Ishikawa (cell line): ENCODE measurements at regions not wholly inside any gene's neighbourhood (a gene's known extent, or its start where the extent isn't known, plus 50 kb on each side); places are given as distances from the start of the nearest gene placed in this dataset.

Source experiments
- CEBPB ChIP-seq: IDR thresholded peaks from 2 replicates; pipeline ENCODE4 v1.6.1; 2012
- CREB1 ChIP-seq: IDR thresholded peaks from 2 replicates; pipeline ENCODE4 v1.6.1; 2012; ENCODE audit warnings: low read depth
- EGR1 ChIP-seq: IDR thresholded peaks from 2 replicates; pipeline ENCODE4 v1.6.1; 2012
- EP300 ChIP-seq: IDR thresholded peaks from 2 replicates; pipeline ENCODE4 v1.6.1; 2012; ENCODE audit warnings: borderline replicate concordance
- FOXM1 ChIP-seq: IDR thresholded peaks from 2 replicates; pipeline ENCODE4 v1.6.1; 2012; ENCODE audit warnings: low read depth, borderline replicate concordance
- NFIC ChIP-seq: IDR thresholded peaks from 2 replicates; pipeline ENCODE4 v1.6.1; 2012
- RAD21 ChIP-seq: IDR thresholded peaks from 2 replicates; pipeline ENCODE4 v1.6.1; 2012; ENCODE audit warnings: low read depth
- TAF1 ChIP-seq: IDR thresholded peaks from 2 replicates; pipeline ENCODE4 v1.6.1; 2012; ENCODE audit warnings: low read depth, mild to moderate bottlenecking
- TCF12 ChIP-seq: IDR thresholded peaks from 2 replicates; pipeline ENCODE4 v1.6.1; 2012; ENCODE audit warnings: low read depth
- TEAD4 ChIP-seq: IDR thresholded peaks from 2 replicates; pipeline ENCODE4 v1.6.1; 2012
- USF1 ChIP-seq: IDR thresholded peaks from 2 replicates; pipeline ENCODE4 v1.6.1; 2012
- YY1 ChIP-seq: IDR thresholded peaks from 2 replicates; pipeline ENCODE4 v1.6.1; 2012; ENCODE audit warnings: low read depth
- ZBTB7A ChIP-seq: IDR thresholded peaks from 2 replicates; pipeline ENCODE4 v1.6.1; 2012; ENCODE audit warnings: low read depth
- TF ChIP-seq, protein P1 (sequence below): IDR thresholded peaks from 2 replicates; pipeline ENCODE4 v1.6.1; 2012
- TF ChIP-seq, protein P2 (sequence below): IDR thresholded peaks from 2 replicates; pipeline ENCODE4 v1.6.1; 2012; ENCODE audit warnings: low read depth, mild to moderate bottlenecking

DNA sequence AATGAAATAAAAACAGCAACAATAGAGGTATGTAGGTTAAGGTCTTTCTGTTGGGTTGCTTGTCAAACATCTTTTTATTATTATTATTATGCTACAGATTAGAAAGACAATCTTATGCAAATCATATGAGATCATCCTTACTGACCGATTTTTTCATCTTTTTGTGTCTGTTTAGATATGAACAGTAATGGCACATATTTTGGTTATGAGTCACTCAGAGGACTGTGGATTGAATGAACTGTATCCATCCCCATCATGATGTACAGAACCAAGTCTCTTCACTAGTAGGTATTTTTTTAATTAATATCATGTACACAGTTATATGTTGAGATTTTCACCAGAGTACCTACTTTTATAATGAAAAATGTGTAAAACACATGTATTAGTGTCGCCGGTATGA, 159.1 kb downstream of the CHRM3 start:
- TF ChIP-seq EGR1 (no peak), TEAD4 (no peak), USF1 (no peak)

DNA sequence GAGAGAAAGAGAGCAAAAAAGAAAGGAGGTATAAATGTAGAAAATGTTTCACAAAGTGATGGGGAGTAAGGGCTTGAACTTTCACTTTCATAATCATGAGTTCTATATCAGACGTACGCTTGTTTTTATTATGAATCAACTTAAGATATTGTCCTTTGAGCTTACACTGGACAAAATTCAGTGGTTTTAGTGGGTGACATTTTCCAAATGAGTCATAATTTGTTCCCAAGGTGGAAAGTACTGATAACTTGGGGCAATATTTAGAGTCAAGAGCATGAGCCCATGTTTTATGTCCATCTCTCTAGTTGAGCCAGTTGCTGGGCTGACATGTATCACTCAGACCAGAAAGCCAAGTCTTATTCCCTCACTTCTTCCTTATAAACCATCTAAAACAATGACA, 161.6 kb downstream of the CHRM3 start:
- no peak for TF ChIP-seq EP300
- TF ChIP-seq FOXM1 = no peak
- TF ChIP-seq NFIC = no peak
- TF ChIP-seq ZBTB7A = no peak
- TF ChIP-seq, protein P1, sequence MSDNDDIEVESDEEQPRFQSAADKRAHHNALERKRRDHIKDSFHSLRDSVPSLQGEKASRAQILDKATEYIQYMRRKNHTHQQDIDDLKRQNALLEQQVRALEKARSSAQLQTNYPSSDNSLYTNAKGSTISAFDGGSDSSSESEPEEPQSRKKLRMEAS = no peak
- TF ChIP-seq CREB1 = no peak
- no peak for TF ChIP-seq RAD21
- no peak for TF ChIP-seq TCF12
- TF ChIP-seq USF1 = no peak
- TF ChIP-seq, protein P2, sequence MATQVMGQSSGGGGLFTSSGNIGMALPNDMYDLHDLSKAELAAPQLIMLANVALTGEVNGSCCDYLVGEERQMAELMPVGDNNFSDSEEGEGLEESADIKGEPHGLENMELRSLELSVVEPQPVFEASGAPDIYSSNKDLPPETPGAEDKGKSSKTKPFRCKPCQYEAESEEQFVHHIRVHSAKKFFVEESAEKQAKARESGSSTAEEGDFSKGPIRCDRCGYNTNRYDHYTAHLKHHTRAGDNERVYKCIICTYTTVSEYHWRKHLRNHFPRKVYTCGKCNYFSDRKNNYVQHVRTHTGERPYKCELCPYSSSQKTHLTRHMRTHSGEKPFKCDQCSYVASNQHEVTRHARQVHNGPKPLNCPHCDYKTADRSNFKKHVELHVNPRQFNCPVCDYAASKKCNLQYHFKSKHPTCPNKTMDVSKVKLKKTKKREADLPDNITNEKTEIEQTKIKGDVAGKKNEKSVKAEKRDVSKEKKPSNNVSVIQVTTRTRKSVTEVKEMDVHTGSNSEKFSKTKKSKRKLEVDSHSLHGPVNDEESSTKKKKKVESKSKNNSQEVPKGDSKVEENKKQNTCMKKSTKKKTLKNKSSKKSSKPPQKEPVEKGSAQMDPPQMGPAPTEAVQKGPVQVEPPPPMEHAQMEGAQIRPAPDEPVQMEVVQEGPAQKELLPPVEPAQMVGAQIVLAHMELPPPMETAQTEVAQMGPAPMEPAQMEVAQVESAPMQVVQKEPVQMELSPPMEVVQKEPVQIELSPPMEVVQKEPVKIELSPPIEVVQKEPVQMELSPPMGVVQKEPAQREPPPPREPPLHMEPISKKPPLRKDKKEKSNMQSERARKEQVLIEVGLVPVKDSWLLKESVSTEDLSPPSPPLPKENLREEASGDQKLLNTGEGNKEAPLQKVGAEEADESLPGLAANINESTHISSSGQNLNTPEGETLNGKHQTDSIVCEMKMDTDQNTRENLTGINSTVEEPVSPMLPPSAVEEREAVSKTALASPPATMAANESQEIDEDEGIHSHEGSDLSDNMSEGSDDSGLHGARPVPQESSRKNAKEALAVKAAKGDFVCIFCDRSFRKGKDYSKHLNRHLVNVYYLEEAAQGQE = no peak
- TF ChIP-seq TEAD4 = no peak
- no peak for TF ChIP-seq CEBPB
- no peak for TF ChIP-seq YY1
- no peak for TF ChIP-seq EGR1
- TF ChIP-seq TAF1 = no peak

DNA sequence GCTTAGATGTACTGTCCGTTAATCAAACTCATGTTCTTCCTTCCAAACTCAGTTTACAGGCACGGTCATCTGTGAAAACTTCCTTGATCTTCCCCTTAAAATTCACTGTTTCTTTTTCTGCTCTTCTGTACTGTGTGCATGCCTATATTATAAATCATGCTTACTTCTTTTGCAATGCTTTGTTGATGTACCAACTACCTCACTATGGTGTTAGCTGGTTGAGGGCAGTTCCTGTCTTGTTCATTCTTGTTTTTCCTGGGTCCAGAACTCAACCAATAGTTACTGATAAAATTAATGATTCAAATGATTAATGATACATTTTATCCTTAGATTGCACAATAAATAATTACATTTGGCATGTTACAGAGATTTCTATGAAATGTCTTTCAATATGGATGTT, 163.8 kb downstream of the CHRM3 start:
- TF ChIP-seq, protein P1 = no peak
- TF ChIP-seq CREB1 (no peak), YY1 (no peak), FOXM1 (no peak), TAF1 (no peak), TEAD4 (no peak), TCF12 (no peak), NFIC (no peak), EP300 (no peak), EGR1 (no peak), CEBPB (no peak), USF1 (no peak)
- TF ChIP-seq, protein P2 = no peak

DNA sequence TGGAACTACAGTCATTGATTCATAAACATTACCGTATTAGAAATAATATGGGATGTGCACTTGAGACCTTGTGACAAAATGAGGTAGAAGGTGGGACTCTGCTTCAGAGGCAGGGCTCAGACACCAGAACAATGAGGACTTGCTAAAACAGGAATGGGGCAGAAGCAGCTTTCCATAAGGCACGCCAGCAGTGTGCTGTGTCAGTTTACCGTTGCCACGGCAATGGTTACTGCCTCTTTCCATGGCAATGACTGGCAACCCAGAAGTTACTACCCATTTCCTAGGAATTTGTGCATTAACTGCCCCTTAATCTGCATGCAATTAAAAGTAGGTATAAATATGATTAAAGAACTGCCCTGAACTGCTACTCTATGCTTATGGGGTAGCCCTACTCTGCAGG, 169.0 kb downstream of the CHRM3 start:
- TF ChIP-seq FOXM1 (no peak), ZBTB7A (no peak), USF1 (no peak), TEAD4 (no peak), TAF1 (no peak), CREB1 (no peak), TCF12 (no peak), NFIC (no peak), EP300 (no peak), EGR1 (no peak), CEBPB (no peak), RAD21 (no peak), YY1 (no peak)
- TF ChIP-seq, protein P1 = no peak
- TF ChIP-seq, protein P2 = no peak
